ENCODE measurements at regions not wholly inside any gene's neighbourhood (a gene's known extent, or its start where the extent isn't known, plus 50 kb on each side); places are given as distances from the start of the nearest gene placed in this dataset.

GRCh38 chr10:43818687-43819086 is 170.0 kb upstream of the ZNF32 start:
- no peak for TF ChIP-seq CTCF (IDR thresholded peaks at IDR 0.05; ENCODE audit: low read length)
- TF ChIP-seq EZH2phosphoT487 (IDR thresholded peaks at IDR 0.05; ENCODE audit: low read length) = no peak
